ENCODE measurements at regions not wholly inside any gene's neighbourhood (a gene's known extent, or its start where the extent isn't known, plus 50 kb on each side); places are given as distances from the start of the nearest gene placed in this dataset.

DNA sequence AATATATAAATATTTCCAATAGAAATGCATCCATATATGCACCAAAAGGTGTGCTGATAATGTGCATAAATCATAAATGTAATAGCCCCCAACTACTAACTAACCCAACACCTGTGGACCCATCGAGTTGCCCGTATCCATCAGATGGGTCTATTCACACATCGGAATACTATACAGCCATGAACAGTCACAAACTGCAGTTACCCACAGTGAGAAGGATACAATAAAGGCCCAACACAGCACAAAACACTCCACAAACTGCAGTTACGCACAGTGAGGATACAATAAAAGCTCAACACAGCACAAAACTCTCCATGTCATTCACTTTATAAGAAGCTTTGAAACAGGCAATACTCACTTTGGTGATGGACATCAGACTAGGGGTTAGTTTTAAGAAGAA, 145.3 kb upstream of the OTOS start:
- TF ChIP-seq, protein P1, sequence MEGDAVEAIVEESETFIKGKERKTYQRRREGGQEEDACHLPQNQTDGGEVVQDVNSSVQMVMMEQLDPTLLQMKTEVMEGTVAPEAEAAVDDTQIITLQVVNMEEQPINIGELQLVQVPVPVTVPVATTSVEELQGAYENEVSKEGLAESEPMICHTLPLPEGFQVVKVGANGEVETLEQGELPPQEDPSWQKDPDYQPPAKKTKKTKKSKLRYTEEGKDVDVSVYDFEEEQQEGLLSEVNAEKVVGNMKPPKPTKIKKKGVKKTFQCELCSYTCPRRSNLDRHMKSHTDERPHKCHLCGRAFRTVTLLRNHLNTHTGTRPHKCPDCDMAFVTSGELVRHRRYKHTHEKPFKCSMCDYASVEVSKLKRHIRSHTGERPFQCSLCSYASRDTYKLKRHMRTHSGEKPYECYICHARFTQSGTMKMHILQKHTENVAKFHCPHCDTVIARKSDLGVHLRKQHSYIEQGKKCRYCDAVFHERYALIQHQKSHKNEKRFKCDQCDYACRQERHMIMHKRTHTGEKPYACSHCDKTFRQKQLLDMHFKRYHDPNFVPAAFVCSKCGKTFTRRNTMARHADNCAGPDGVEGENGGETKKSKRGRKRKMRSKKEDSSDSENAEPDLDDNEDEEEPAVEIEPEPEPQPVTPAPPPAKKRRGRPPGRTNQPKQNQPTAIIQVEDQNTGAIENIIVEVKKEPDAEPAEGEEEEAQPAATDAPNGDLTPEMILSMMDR (IDR thresholded peaks at IDR 0.05) = no peak
- TF ChIP-seq EZH2 (IDR thresholded peaks at IDR 0.05) = no peak
- no peak for TF ChIP-seq EZH2phosphoT487 (IDR thresholded peaks at IDR 0.05)
